ENCODE measurements at regions not wholly inside any gene's neighbourhood (a gene's known extent, or its start where the extent isn't known, plus 50 kb on each side); places are given as distances from the start of the nearest gene placed in this dataset.

DNA sequence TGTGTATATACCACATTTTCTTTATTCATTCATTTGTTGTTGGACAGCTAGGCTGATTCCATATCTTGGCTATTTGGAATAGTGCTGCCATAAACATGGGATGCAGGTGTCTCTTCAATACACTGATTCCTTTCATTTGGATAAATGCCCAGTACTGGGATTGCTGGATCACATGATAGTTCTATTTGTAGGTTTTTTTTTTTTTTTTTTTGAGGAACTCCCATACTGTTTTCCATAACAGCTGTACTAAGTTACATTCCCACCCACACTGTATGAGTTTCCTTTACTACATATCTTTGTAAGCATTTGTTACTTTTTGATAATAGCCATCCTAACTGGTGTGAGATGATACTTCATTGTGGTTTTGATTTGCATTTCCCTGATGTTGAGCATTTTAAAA is 437.7 kb downstream of the DIPK2A start:
- Mint-ChIP-seq H3K27ac (no peak overlapping the region), H3K4me1 (no peaks in the 10 kb centered on the region), H3K4me3 (no peak overlapping the region), H3K36me3 (ENCODE audit: low read depth) (no peaks in the 10 kb centered on the region), H3K9me3 (no peaks in the 10 kb centered on the region), H3K27me3 (ENCODE audit: insufficient read depth, low read depth, poor library complexity) (no peaks in the 10 kb centered on the region)
- Histone ChIP-seq H3K27me3 (ENCODE audit: insufficient read depth) (no peaks in the 10 kb centered on the region), H2AFZ (no peak overlapping the region), H3K4me2 (no peak overlapping the region), H3K36me3 (ENCODE audit: insufficient read depth) (no peaks in the 10 kb centered on the region), H3K27ac (ENCODE audit: low read depth) (no peak overlapping the region), H3K79me2 (replicated peaks; ENCODE audit: insufficient read depth) (no peaks in the 10 kb centered on the region), H3K4me3 (no peak overlapping the region), H3K4me1 (ENCODE audit: insufficient read depth) (no peaks in the 10 kb centered on the region), H3K9me2 (ENCODE audit: insufficient read depth) (no peaks in the 10 kb centered on the region), H4K20me1 (replicated peaks; ENCODE audit: insufficient read depth) (no peaks in the 10 kb centered on the region), H3F3A (replicated peaks; ENCODE audit: low read depth) (no peaks in the 10 kb centered on the region)
- ATAC-seq (no peak), DNase-seq (ENCODE audit: low spot score) (no peak)
- TF ChIP-seq, protein P1, sequence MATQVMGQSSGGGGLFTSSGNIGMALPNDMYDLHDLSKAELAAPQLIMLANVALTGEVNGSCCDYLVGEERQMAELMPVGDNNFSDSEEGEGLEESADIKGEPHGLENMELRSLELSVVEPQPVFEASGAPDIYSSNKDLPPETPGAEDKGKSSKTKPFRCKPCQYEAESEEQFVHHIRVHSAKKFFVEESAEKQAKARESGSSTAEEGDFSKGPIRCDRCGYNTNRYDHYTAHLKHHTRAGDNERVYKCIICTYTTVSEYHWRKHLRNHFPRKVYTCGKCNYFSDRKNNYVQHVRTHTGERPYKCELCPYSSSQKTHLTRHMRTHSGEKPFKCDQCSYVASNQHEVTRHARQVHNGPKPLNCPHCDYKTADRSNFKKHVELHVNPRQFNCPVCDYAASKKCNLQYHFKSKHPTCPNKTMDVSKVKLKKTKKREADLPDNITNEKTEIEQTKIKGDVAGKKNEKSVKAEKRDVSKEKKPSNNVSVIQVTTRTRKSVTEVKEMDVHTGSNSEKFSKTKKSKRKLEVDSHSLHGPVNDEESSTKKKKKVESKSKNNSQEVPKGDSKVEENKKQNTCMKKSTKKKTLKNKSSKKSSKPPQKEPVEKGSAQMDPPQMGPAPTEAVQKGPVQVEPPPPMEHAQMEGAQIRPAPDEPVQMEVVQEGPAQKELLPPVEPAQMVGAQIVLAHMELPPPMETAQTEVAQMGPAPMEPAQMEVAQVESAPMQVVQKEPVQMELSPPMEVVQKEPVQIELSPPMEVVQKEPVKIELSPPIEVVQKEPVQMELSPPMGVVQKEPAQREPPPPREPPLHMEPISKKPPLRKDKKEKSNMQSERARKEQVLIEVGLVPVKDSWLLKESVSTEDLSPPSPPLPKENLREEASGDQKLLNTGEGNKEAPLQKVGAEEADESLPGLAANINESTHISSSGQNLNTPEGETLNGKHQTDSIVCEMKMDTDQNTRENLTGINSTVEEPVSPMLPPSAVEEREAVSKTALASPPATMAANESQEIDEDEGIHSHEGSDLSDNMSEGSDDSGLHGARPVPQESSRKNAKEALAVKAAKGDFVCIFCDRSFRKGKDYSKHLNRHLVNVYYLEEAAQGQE (IDR thresholded peaks at IDR 0.05; ENCODE audit: unreplicated experiment): no peak
- TF ChIP-seq, protein P2, sequence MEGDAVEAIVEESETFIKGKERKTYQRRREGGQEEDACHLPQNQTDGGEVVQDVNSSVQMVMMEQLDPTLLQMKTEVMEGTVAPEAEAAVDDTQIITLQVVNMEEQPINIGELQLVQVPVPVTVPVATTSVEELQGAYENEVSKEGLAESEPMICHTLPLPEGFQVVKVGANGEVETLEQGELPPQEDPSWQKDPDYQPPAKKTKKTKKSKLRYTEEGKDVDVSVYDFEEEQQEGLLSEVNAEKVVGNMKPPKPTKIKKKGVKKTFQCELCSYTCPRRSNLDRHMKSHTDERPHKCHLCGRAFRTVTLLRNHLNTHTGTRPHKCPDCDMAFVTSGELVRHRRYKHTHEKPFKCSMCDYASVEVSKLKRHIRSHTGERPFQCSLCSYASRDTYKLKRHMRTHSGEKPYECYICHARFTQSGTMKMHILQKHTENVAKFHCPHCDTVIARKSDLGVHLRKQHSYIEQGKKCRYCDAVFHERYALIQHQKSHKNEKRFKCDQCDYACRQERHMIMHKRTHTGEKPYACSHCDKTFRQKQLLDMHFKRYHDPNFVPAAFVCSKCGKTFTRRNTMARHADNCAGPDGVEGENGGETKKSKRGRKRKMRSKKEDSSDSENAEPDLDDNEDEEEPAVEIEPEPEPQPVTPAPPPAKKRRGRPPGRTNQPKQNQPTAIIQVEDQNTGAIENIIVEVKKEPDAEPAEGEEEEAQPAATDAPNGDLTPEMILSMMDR (conservative IDR thresholded peaks at IDR 0.05; ENCODE audit: low read depth in 2 of 2): no peak
- TF ChIP-seq JUNB (IDR thresholded peaks at IDR 0.05; ENCODE audit: unreplicated experiment) (no peak), STAT1 (IDR thresholded peaks at IDR 0.05; ENCODE audit: unreplicated experiment) (no peak), CREB1 (CRISPR knock-in tag; IDR thresholded peaks at IDR 0.05; ENCODE audit: low read depth) (no peak), EZH2phosphoT487 (IDR thresholded peaks at IDR 0.05; ENCODE audit: unreplicated experiment) (no peak), EZH2 (IDR thresholded peaks at IDR 0.05; ENCODE audit: low read depth, unreplicated experiment) (no peak)

DNA sequence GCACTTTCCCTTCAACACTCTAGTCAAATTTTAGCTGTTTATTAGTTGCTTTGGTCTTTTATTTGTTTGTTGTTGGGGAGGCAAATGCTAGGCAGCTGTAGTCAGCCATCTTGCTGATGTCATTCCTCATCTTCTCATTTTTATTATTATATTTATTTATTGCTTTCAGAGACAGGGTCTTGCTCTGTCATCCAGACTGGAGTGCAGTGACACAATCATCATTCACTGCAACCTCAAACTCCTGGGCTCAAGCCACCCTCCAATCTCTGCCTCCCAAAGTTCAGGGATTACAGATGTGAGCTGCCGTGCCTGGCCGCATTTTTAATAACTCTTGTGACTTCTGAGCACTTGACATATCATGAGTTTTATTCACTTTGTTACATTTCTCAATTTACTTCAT is 441.4 kb downstream of the DIPK2A start:
- Mint-ChIP-seq H3K27me3 (ENCODE audit: insufficient read depth, low read depth, poor library complexity) (no peaks in the 10 kb centered on the region), H3K27ac (no peak overlapping the region), H3K4me1 (peaks cover 5% of the 10 kb centered on the region; the same call in 2 of the 3 replicates), H3K4me3 (no peak overlapping the region), H3K9me3 (no peaks in the 10 kb centered on the region), H3K36me3 (ENCODE audit: low read depth) (no peaks in the 10 kb centered on the region)
- Histone ChIP-seq H3K4me1 (ENCODE audit: insufficient read depth) (no peaks in the 10 kb centered on the region), H4K20me1 (replicated peaks; ENCODE audit: insufficient read depth) (no peaks in the 10 kb centered on the region), H3K27me3 (ENCODE audit: insufficient read depth) (no peaks in the 10 kb centered on the region), H3K9me2 (ENCODE audit: insufficient read depth) (no peaks in the 10 kb centered on the region), H3K36me3 (ENCODE audit: insufficient read depth) (no peaks in the 10 kb centered on the region), H2AFZ (no peak overlapping the region), H3K4me3 (no peak overlapping the region), H3F3A (replicated peaks; ENCODE audit: low read depth) (no peaks in the 10 kb centered on the region), H3K27ac (ENCODE audit: low read depth) (no peak overlapping the region), H3K4me2 (no peak overlapping the region), H3K79me2 (replicated peaks; ENCODE audit: insufficient read depth) (no peaks in the 10 kb centered on the region)
- ATAC-seq (no peak), DNase-seq (ENCODE audit: low spot score) (no peak)
- TF ChIP-seq, protein P3, sequence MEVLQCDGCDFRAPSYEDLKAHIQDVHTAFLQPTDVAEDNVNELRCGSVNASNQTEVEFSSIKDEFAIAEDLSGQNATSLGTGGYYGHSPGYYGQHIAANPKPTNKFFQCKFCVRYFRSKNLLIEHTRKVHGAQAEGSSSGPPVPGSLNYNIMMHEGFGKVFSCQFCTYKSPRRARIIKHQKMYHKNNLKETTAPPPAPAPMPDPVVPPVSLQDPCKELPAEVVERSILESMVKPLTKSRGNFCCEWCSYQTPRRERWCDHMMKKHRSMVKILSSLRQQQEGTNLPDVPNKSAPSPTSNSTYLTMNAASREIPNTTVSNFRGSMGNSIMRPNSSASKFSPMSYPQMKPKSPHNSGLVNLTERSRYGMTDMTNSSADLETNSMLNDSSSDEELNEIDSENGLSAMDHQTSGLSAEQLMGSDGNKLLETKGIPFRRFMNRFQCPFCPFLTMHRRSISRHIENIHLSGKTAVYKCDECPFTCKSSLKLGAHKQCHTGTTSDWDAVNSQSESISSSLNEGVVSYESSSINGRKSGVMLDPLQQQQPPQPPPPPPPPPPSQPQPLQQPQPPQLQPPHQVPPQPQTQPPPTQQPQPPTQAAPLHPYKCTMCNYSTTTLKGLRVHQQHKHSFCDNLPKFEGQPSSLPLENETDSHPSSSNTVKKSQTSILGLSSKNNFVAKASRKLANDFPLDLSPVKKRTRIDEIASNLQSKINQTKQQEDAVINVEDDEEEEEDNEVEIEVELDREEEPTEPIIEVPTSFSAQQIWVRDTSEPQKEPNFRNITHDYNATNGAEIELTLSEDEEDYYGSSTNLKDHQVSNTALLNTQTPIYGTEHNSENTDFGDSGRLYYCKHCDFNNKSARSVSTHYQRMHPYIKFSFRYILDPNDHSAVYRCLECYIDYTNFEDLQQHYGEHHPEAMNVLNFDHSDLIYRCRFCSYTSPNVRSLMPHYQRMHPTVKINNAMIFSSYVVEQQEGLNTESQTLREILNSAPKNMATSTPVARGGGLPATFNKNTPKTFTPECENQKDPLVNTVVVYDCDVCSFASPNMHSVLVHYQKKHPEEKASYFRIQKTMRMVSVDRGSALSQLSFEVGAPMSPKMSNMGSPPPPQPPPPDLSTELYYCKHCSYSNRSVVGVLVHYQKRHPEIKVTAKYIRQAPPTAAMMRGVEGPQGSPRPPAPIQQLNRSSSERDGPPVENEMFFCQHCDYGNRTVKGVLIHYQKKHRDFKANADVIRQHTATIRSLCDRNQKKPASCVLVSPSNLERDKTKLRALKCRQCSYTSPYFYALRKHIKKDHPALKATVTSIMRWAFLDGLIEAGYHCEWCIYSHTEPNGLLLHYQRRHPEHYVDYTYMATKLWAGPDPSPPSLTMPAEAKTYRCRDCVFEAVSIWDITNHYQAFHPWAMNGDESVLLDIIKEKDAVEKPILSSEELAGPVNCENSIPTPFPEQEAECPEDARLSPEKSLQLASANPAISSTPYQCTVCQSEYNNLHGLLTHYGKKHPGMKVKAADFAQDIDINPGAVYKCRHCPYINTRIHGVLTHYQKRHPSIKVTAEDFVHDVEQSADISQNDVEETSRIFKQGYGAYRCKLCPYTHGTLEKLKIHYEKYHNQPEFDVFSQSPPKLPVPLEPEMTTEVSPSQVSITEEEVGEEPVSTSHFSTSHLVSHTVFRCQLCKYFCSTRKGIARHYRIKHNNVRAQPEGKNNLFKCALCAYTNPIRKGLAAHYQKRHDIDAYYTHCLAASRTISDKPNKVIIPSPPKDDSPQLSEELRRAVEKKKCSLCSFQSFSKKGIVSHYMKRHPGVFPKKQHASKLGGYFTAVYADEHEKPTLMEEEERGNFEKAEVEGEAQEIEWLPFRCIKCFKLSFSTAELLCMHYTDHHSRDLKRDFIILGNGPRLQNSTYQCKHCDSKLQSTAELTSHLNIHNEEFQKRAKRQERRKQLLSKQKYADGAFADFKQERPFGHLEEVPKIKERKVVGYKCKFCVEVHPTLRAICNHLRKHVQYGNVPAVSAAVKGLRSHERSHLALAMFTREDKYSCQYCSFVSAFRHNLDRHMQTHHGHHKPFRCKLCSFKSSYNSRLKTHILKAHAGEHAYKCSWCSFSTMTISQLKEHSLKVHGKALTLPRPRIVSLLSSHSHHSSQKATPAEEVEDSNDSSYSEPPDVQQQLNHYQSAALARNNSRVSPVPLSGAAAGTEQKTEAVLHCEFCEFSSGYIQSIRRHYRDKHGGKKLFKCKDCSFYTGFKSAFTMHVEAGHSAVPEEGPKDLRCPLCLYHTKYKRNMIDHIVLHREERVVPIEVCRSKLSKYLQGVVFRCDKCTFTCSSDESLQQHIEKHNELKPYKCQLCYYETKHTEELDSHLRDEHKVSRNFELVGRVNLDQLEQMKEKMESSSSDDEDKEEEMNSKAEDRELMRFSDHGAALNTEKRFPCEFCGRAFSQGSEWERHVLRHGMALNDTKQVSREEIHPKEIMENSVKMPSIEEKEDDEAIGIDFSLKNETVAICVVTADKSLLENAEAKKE (CRISPR knock-in tag; IDR thresholded peaks at IDR 0.05): no peak
- TF ChIP-seq ETS1 (IDR thresholded peaks at IDR 0.05): no peak
- TF ChIP-seq ZNF114 (CRISPR knock-in tag; IDR thresholded peaks at IDR 0.05): no peak
- no peak for TF ChIP-seq EZH2 (IDR thresholded peaks at IDR 0.05; ENCODE audit: low read depth, unreplicated experiment)
